HG02610 (cell line): ENCODE measurements at regions not wholly inside any gene's neighbourhood (a gene's known extent, or its start where the extent isn't known, plus 50 kb on each side); places are given as distances from the start of the nearest gene placed in this dataset.
"Not testable (repeated sequence)": the region's sequence is repeated elsewhere in the genome, so short reads cannot be mapped to it uniquely, and the experiment has no call there.

Experiments
- ATAC-seq: cut with Tn5 transposase; IDR thresholded peaks from one replicate; pipeline ENCODE4 v1.9.1; 2021; ENCODE audit warnings: mild to moderate bottlenecking, moderate library complexity; ENCODE audit not compliant: unreplicated experiment

GRCh38 chr4:111905511-111905910 is 239.7 kb upstream of the FAM241A start:
- peak; percentile 51 for ATAC-seq

GRCh38 chr4:111919639-111920038 is 225.6 kb upstream of the FAM241A start:
- no peak for ATAC-seq

GRCh38 chr4:111921714-111922113 is 223.5 kb upstream of the FAM241A start:
- ATAC-seq = no peak

DNA sequence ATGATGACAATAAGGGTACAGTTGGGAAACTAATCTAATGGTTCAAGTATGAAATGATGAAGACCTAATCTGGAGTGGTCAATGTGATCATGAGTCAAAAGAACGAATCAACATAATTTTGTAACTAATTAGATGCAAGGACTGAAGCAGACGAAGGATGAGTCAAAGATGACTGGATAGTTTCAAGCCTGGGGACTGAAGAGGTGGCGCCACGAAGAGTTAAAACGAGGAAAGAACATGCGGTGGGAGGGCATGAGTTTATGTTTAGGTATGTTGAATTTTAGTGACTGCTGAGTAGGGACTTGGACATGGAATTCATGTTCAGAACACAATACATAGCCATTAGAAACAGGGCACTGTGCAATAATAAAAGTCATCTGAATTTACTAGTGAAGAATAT is 221.5 kb upstream of the FAM241A start:
- ATAC-seq = no peak

- ATAC-seq = no peak
Measured at GRCh38 chr4:111924696-111925095, 220.6 kb upstream of the FAM241A start.

DNA sequence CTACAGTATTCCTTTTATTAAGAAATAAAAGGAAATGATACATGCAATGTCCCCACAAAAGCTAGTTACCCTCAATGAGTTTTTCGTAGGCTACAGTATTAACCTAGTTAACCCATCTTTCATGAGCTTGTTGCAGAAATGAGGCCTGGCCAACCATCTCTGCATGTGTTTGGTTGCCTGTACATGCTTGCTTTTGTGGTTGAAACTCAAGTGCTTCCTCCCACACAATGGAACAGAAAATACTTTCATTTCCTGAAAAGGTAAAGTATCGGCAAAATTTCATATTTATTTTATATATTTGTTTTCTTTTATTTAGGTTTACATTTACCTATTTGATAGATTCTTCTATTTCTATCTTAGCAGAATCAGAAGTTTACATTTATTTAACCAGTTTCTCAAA is 214.6 kb upstream of the FAM241A start:
- peak; percentile 98 for ATAC-seq

DNA sequence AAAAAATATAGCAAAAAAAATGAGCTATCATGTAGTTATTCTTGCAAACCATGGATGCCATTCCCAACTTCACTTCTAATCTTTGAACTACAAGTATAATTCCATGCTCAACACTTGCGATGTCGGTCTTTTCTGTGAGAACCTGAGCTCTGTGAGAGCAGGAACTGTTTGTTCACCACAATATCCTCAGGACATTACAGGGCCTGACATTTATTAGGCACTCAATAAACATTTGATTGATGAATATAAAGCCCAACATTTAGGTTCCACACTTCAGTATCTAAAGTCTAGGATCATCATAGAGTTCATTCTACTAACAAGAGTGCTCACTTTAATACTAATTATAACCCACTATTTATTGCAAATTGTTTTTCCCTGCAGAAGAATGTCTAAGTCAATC is 211.6 kb upstream of the FAM241A start:
- no peak for ATAC-seq

GRCh38 chr4:111934314-111934713 is 210.9 kb upstream of the FAM241A start:
- no peak for ATAC-seq

DNA sequence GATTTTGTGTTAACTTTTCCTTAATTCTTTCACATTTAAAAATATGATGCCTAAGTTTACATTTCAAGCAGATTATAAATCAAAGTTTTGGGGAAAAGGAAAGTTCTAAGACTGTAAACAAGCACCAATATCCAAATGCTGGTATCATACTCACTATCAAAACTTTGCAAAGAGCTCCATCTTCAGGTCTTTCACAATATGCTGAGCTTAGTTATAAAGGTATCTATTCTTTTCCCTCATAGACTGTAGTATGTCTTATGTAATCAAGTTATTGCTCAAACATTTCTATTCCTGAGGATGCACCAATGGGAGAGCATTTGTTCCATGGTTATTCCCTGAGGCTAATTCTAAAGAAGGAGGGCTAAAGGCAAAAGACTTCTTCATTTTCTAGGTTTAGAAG is 207.9 kb upstream of the FAM241A start:
- peak; percentile 68 for ATAC-seq

DNA sequence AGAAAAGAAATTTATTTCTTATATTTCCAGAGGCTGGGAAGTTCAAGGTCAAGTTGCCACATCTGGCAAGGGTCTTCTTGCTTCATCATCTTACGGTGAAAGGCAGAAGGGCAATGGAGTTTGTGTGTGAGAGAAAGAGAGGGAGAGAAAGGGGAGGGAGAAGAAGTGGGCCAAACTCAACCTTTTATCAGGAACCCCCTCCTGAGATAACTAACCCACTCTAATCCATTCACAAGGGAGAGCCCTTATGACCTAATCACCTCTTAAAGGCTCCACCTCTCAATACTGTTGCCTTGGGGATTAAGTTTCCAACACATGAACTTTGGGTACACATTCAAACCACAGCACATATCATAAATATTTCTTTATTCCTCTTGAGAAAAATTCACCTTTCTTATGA is 203.3 kb upstream of the FAM241A start:
- ATAC-seq = no peak

DNA sequence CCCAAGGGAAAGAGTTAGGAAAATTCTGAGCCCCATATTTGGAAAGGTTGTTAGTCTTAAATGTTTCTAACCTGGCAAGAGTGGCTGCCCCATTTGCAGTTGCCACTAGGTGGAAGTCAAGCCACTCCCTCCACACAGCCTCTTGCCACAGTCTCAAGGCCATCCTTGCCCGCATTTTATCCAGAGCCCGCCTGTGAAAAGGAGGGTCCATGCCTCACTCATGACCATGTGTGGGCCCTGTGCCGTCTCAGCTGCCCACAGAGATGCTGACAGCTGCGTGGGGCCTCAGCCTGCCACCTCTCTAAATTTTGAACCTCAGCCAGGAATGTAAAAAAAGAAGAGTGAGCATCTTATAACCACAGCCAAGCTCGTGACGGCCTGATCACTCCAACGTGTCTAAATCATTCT is 201.5 kb upstream of the FAM241A start:
- peak; percentile 90 for ATAC-seq

DNA sequence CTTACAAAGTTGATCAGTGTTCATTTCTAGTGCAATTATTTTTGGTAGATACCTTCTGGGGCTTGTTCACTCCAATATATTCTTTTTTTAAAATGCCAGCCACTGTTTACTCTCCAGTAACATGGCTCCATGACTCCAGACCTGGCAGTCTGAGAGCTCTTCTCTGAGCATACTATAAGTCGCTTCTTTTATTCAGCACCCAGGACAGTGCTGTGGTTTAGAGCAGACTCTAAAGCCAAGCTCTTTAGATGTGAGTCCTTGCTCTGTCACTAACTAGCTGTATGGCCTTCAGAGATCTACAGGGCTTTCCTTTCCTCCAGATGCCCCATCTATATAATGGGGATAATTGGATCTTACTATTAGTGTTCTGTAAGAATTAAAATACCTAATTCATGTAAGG is 200.2 kb upstream of the FAM241A start:
- ATAC-seq = no peak

DNA sequence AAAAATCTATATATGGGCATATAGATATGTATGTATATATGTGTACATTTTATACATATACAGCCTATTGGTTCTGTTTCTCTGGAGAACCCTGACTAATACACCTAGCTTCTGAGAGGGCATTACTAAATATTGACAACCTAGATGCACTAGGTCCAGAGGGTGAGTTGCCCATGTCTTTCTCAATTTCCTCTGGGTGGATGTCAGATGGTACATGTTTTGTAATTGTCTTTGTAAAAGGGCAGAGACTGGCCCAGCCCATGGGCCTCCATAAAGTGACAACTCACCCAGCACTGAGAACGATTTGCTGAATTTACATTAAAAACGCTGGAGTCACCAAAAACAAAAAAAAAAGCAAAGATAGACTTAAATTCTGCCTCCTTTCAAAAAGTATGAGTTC is 198.5 kb upstream of the FAM241A start:
- no peak for ATAC-seq

- no peak for ATAC-seq
Measured at GRCh38 chr4:111952688-111953087, 192.6 kb upstream of the FAM241A start.

- ATAC-seq = no peak
Measured at GRCh38 chr4:111954550-111954949, 190.7 kb upstream of the FAM241A start.

GRCh38 chr4:111955001-111955400 is 190.3 kb upstream of the FAM241A start:
- no peak for ATAC-seq

- no peak for ATAC-seq
Measured at GRCh38 chr4:111957116-111957515, 188.1 kb upstream of the FAM241A start.

GRCh38 chr4:111957997-111958396 is 187.3 kb upstream of the FAM241A start:
- ATAC-seq = no peak

DNA sequence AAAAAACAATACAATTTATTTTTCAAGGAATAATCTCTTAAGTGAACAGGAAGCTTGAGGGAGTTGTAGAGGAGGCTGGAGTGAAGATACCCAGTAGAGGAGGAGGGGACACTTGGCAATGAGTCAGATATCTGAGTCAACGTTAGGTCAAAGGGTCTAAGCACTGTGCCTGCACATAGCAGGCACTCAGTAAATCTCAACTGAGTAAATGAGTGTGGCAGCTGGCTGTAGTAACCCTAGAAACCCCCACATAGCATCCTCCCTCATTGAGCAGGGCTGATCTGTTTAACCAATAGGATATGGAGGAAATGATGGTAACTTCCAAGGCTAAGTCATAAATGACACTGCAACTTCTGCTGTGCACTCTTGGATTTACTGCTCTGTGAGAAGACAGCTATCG is 186.0 kb upstream of the FAM241A start:
- ATAC-seq = peak; percentile 69

DNA sequence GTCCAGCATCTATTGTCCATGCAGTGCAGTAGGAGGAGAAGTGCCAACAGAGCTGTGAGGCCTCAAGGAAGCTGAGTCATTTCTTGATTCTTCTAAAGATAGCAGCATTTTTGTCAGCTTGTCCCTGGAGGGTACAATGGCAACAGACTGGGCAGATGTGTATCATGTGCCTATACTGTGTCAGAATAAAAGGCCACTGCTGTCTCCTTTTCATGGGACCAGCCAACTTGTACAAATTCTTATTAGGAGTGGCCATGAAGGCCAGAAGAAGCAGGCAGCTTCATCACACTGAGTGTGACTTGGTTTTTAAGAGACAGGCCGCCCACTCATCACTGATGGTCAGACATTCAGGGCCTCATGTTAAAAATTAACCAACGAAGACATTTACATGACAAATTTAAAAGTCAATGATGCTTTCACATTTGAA is 185.0 kb upstream of the FAM241A start:
- ATAC-seq = peak; percentile 84

DNA sequence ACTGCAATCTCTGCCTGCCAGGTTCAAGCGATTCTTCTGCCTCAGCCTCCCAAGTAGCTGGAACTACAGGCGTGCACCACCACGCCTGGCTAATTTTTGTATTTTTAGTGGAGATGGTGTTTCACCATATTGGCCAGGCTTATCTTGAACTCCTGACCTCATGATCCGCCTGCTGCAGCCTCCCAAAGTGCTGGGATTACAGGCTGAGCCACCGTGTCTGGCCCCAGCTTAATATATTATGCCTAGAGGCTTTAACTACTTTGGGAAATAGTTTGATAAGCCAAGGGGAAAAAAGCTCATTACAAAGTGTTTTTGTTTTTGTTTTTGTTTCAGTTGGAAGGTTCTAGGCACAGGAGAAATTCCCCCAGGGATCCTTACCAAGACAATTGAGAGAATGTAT is 184.2 kb upstream of the FAM241A start:
- ATAC-seq = not testable (repeated sequence)

GRCh38 chr4:111961809-111962208 is 183.4 kb upstream of the FAM241A start:
- ATAC-seq = no peak

GRCh38 chr4:111963158-111963700 is 182.0 kb upstream of the FAM241A start:
- no peak for ATAC-seq
